WTC11 (cell line): ENCODE measurements at regions not wholly inside any gene's neighbourhood (a gene's known extent, or its start where the extent isn't known, plus 50 kb on each side); places are given as distances from the start of the nearest gene placed in this dataset.

Source experiments
- ATAC-seq: fragments of 200-7000 bp; cut with Tn5 transposase; 2 replicates; pipeline ENCODE4 v1.10.0; 2021; ENCODE audit warnings: mild to moderate bottlenecking, moderate library complexity
- CTCF ChIA-PET: fragments of 300-600 bp; sonication (Branson Sonifier 250); formaldehyde crosslinking; loops from one replicate; lab custom pipeline; 2021; ENCODE audit warnings: antibody characterized with exemption; lab: Charles Lee
- POLR2A ChIA-PET: fragments of 350-600 bp; sonication (Branson Sonifier 250); formaldehyde crosslinking; loops from one replicate; lab custom pipeline; 2021; ENCODE audit warnings: antibody characterized with exemption; lab: Charles Lee
- DNase-seq: peaks from one replicate; pipeline ENCODE4 v3.0.0; 2021; ENCODE audit warnings: low spot score
- H3K27ac Mint-ChIP-seq: 2 replicates; pipeline ENCODE4 v1.8.0; 2021; ENCODE audit warnings: mixed read lengths
- H3K27me3 Mint-ChIP-seq: 2 replicates; pipeline ENCODE4 v1.8.0; 2021; ENCODE audit warnings: low read depth, mild to moderate bottlenecking, moderate library complexity, mixed read lengths
- H3K36me3 Mint-ChIP-seq: 2 replicates; pipeline ENCODE4 v1.8.0; 2021; ENCODE audit warnings: mixed read lengths
- H3K4me1 Mint-ChIP-seq: 2 replicates; pipeline ENCODE4 v1.8.0; 2022; ENCODE audit warnings: mixed read lengths
- H3K4me3 Mint-ChIP-seq: 2 replicates; pipeline ENCODE4 v1.8.0; 2021; ENCODE audit warnings: mild to moderate bottlenecking, moderate library complexity, mixed read lengths
- H3K9me3 Mint-ChIP-seq: 2 replicates; pipeline ENCODE4 v1.8.0; 2021; ENCODE audit warnings: mixed read lengths
- ATF6 ChIP-seq: sonication (generic); formaldehyde crosslinking; IDR thresholded peaks from 2 replicates; pipeline ENCODE4 v1.8.1; 2023; ENCODE audit warnings: mild to moderate bottlenecking, missing genetic modification reagents
- CBFB ChIP-seq: sonication (generic); formaldehyde crosslinking; IDR thresholded peaks from 2 replicates; pipeline ENCODE4 v1.8.1; 2022; ENCODE audit warnings: mild to moderate bottlenecking, low read depth, missing genetic modification reagents
- CREM ChIP-seq: sonication (generic); formaldehyde crosslinking; IDR thresholded peaks from 2 replicates; pipeline ENCODE4 v1.8.1; 2022; ENCODE audit warnings: mild to moderate bottlenecking, missing genetic modification reagents, moderate library complexity
- CTCF ChIP-seq: fragments of 200-600 bp; IDR thresholded peaks from 2 replicates; pipeline ENCODE4 v1.8.0; 2022; ENCODE audit warnings: antibody characterized with exemption
- FOXP4 ChIP-seq: sonication (generic); formaldehyde crosslinking; IDR thresholded peaks from 2 replicates; pipeline ENCODE4 v1.8.0; 2022; ENCODE audit warnings: mild to moderate bottlenecking, missing genetic modification reagents
- MYBL2 ChIP-seq: sonication (generic); formaldehyde crosslinking; IDR thresholded peaks from 2 replicates; pipeline ENCODE4 v1.8.1; 2023; ENCODE audit warnings: mild to moderate bottlenecking, moderate library complexity, missing genetic modification reagents
- NFYB ChIP-seq: sonication (generic); formaldehyde crosslinking; conservative IDR thresholded peaks from 2 replicates; pipeline ENCODE4 v1.8.0; 2022; ENCODE audit warnings: low read depth, missing genetic modification reagents
- OVOL2 ChIP-seq: fragments of 250-450 bp; sonication (Bioruptor Pico); IDR thresholded peaks from 2 replicates; pipeline ENCODE4 v1.9.0; 2021; ENCODE audit warnings: mild to moderate bottlenecking, borderline replicate concordance
- SMAD3 ChIP-seq: sonication (generic); formaldehyde crosslinking; IDR thresholded peaks from 2 replicates; pipeline ENCODE4 v1.8.0; 2022; ENCODE audit warnings: missing genetic modification reagents, mild to moderate bottlenecking, borderline replicate concordance
- SP1 ChIP-seq: sonication (generic); formaldehyde crosslinking; conservative IDR thresholded peaks from 2 replicates; pipeline ENCODE4 v1.8.1; 2022; ENCODE audit warnings: missing genetic modification reagents
- TEAD4 ChIP-seq: sonication (generic); formaldehyde crosslinking; IDR thresholded peaks from 2 replicates; pipeline ENCODE4 v1.8.0; 2022; ENCODE audit warnings: mild to moderate bottlenecking, missing genetic modification reagents
- USF2 ChIP-seq: sonication (generic); formaldehyde crosslinking; IDR thresholded peaks from 2 replicates; pipeline ENCODE4 v1.8.1; 2023; ENCODE audit warnings: mild to moderate bottlenecking, missing genetic modification reagents, moderate library complexity
- ZBTB21 ChIP-seq: sonication (generic); formaldehyde crosslinking; IDR thresholded peaks from 2 replicates; pipeline ENCODE4 v1.8.1; 2023; ENCODE audit warnings: mild to moderate bottlenecking, missing genetic modification reagents, borderline replicate concordance
- ZMAT4 ChIP-seq: fragments of 250-450 bp; sonication (Bioruptor Pico); IDR thresholded peaks from 2 replicates; pipeline ENCODE4 v1.9.0; 2021; ENCODE audit warnings: mild to moderate bottlenecking
- ZNF232 ChIP-seq: sonication (generic); formaldehyde crosslinking; IDR thresholded peaks from 2 replicates; pipeline ENCODE4 v1.8.0; 2022; ENCODE audit warnings: mild to moderate bottlenecking, missing genetic modification reagents
- ZNF423 ChIP-seq: fragments of 250-450 bp; sonication (Bioruptor Pico); IDR thresholded peaks from 2 replicates; pipeline ENCODE4 v2.1.2; 2022; ENCODE audit warnings: mild to moderate bottlenecking, moderate library complexity
- TF ChIP-seq, protein P1 (sequence below): sonication (generic); formaldehyde crosslinking; IDR thresholded peaks from 2 replicates; pipeline ENCODE4 v1.8.1; 2022; ENCODE audit warnings: low read depth, mild to moderate bottlenecking, moderate library complexity, missing genetic modification reagents, borderline replicate concordance
- TF ChIP-seq, protein P2 (sequence below): sonication (generic); formaldehyde crosslinking; IDR thresholded peaks from 2 replicates; pipeline ENCODE4 v1.8.0; 2022; ENCODE audit warnings: mild to moderate bottlenecking, missing genetic modification reagents
- TF ChIP-seq, protein P3 (sequence below): sonication (generic); formaldehyde crosslinking; IDR thresholded peaks from 2 replicates; pipeline ENCODE4 v1.8.0; 2022; ENCODE audit warnings: mild to moderate bottlenecking, missing genetic modification reagents

- Mint-ChIP-seq H3K9me3 (no peaks in the 10 kb centered on the region), H3K27me3 (no peaks in the 10 kb centered on the region), H3K4me3 (no peak overlapping the region), H3K36me3 (no peaks in the 10 kb centered on the region)
- CTCF ChIA-PET: no interaction called here
- no peak for ATAC-seq
- DNase-seq: no peak
- TF ChIP-seq OVOL2 (CRISPR knock-in tag) (no peak), SMAD3 (CRISPR knock-in tag) (no peak)
- TF ChIP-seq, all 79 proteins: peak for 0
- Mint-ChIP-seq H3K27ac (no peak overlapping the region), H3K4me1 (peaks cover 3% of the 10 kb centered on the region)
- POLR2A ChIA-PET: no interaction called here
Observed at GRCh38 chr13:53863520-53863919, 834.9 kb downstream of the OLFM4 start.

GRCh38 chr13:53873558-53873957, 844.9 kb downstream of the OLFM4 start:
- peak; percentile 64 for DNase-seq
- H3K4me3 Mint-ChIP-seq: no peak overlapping the region
- POLR2A ChIA-PET: no interaction called here

DNA sequence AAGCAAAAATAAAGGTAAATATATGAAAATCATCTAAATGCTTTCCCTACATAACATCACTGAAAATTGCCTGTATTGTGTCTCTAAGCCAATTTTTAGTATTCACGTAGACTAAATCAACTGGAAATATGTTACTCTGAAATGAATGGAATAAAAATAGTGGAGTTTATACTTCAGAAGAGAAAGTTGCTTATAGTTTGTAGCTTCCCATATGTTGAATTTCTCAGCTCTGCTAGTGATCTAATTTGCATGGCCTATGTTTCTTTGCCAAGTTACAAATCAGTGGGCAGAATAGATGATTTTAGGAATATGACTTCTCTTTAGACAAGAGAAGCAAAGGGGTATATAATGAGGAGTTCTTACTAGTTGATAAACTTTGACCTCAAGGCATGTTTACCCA, 850.2 kb downstream of the OLFM4 start:
- CTCF ChIA-PET: no interaction called here
- Mint-ChIP-seq H3K36me3 (no peaks in the 10 kb centered on the region), H3K27ac (no peak overlapping the region), H3K27me3 (no peaks in the 10 kb centered on the region), H3K4me1 (peaks cover 4% of the 10 kb centered on the region; the same call in 1 of the 2 replicates), H3K4me3 (no peak overlapping the region), H3K9me3 (0 out of 2 replicates have a peak, but pooled peaks cover 3% of the 10 kb centered on the region)
- TF ChIP-seq ATF6 (CRISPR knock-in tag) (no peak), CTCF (no peak)
- no peak for DNase-seq
- ATAC-seq: no peak
- POLR2A ChIA-PET: no interaction called here

More at GRCh38 chr13:53873558-53873957, 844.9 kb downstream of the OLFM4 start:
- peak; percentile 92 for ATAC-seq
- Mint-ChIP-seq H3K27ac (no peak overlapping the region), H3K4me1 (peaks cover 22% of the 10 kb centered on the region), H3K36me3 (no peaks in the 10 kb centered on the region), H3K9me3 (no peaks in the 10 kb centered on the region), H3K27me3 (no peaks in the 10 kb centered on the region; the same call in 1 of the 2 replicates)
- CTCF ChIA-PET: interaction anchor here (1.7 kb wide), 1 partner anchor 91 kb away, joined by 5 read pairs; no protein-coding TSS in a partner anchor
- no peak for TF ChIP-seq ZNF423 (CRISPR knock-in tag)
- TF ChIP-seq, protein P1, sequence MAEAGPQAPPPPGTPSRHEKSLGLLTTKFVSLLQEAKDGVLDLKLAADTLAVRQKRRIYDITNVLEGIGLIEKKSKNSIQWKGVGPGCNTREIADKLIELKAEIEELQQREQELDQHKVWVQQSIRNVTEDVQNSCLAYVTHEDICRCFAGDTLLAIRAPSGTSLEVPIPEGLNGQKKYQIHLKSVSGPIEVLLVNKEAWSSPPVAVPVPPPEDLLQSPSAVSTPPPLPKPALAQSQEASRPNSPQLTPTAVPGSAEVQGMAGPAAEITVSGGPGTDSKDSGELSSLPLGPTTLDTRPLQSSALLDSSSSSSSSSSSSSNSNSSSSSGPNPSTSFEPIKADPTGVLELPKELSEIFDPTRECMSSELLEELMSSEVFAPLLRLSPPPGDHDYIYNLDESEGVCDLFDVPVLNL: no peak

DNA sequence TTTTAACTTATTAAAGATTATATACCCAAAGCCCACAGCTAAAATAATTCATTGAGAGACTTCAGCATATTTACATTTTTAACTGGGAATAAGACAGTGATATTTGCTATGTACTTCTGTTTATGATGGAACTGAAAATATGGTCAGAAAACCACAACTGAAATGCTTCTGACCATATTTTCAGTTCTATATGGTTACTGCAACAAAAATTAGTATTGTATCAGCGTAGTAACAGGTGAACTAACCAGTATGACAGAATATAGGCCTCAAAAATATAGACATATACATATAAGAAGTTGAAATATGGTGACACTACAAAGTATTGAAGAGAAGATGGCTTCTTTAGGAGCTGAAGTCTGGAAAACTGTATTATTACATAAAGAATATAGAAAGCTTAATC, 857.4 kb downstream of the OLFM4 start:
- Mint-ChIP-seq H3K27me3 (no peaks in the 10 kb centered on the region), H3K27ac (no peak overlapping the region), H3K9me3 (0 out of 2 replicates have a peak, but pooled peaks cover 3% of the 10 kb centered on the region), H3K4me1 (no peaks in the 10 kb centered on the region), H3K4me3 (no peak overlapping the region), H3K36me3 (no peaks in the 10 kb centered on the region)
- ChIA-PET CTCF (no interaction called here), POLR2A (no interaction called here)
- DNase-seq: no peak
- no peak for ATAC-seq
- no peak for TF ChIP-seq CREM (CRISPR knock-in tag)
- TF ChIP-seq ZMAT4 (CRISPR knock-in tag): no peak
- TF ChIP-seq ZBTB21: no peak
- no peak for TF ChIP-seq SP1 (CRISPR knock-in tag)
- no peak for TF ChIP-seq USF2 (CRISPR knock-in tag)
- TF ChIP-seq, protein P2, sequence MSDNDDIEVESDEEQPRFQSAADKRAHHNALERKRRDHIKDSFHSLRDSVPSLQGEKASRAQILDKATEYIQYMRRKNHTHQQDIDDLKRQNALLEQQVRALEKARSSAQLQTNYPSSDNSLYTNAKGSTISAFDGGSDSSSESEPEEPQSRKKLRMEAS (CRISPR knock-in tag): no peak
- TF ChIP-seq ZNF232 (CRISPR knock-in tag): no peak
- TF ChIP-seq, protein P3, sequence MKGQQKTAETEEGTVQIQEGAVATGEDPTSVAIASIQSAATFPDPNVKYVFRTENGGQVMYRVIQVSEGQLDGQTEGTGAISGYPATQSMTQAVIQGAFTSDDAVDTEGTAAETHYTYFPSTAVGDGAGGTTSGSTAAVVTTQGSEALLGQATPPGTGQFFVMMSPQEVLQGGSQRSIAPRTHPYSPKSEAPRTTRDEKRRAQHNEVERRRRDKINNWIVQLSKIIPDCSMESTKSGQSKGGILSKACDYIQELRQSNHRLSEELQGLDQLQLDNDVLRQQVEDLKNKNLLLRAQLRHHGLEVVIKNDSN (CRISPR knock-in tag): no peak
- TF ChIP-seq TEAD4 (CRISPR knock-in tag): no peak
- TF ChIP-seq SMAD3 (CRISPR knock-in tag): no peak
- no peak for TF ChIP-seq FOXP4 (CRISPR knock-in tag)
- TF ChIP-seq MYBL2: no peak
- TF ChIP-seq NFYB (CRISPR knock-in tag): no peak
- no peak for TF ChIP-seq CBFB (CRISPR knock-in tag)
